ENCODE measurements at regions not wholly inside any gene's neighbourhood (a gene's known extent, or its start where the extent isn't known, plus 50 kb on each side); places are given as distances from the start of the nearest gene placed in this dataset.
"Not testable (repeated sequence)": the region's sequence is repeated elsewhere in the genome, so short reads cannot be mapped to it uniquely, and the experiment has no call there.

GRCh38 chr4:137393044-137393443 is 139.2 kb downstream of the PCDH18 start:
- DNase-seq = no peak

DNA sequence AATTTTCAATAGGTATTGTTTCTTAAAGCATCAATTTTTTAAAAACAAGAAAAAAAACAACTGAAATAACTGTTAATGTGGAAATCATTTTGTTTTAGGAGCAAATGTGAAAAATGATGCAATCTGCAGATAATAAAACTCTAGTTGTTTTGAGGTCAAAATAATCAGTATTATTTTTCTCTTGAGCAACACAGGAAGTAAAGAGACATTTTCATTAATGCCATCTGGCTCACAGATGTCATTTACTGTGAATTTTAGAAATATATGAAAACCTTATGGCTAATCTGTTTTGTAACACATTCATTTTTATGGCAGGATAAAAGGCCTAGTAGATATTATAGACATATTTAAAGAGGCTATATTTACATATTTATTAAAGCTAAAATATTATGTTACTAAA is 141.6 kb downstream of the PCDH18 start:
- no peak for DNase-seq

DNA sequence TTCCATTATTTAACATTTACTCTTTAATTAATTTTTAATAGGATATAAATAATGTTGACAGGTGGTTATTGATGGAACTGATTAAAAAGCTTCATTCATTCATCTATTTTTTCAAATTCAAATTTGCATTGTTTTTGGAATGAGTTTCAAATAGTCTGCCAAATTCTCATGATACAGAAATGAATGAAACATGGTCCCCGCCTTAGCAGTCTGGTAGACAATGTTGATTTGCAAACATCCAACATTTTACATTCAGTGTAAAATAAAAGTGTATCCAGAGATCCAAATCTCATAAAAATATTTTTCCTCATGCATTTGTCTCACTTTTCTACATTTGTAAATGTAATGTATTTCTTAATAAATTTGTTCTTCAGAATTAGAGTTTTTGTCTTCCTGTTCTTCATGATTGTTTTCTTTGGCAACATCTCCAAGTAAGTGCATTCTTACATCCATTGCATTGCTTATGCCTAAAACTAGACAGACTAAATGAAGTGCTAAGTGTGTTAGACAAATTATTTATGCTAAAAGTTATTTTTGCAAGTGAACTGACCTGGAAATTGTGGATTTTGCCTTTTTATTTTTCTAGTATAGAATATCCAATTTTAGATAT is 142.3 kb downstream of the PCDH18 start:
- DNase-seq = no peak

DNA sequence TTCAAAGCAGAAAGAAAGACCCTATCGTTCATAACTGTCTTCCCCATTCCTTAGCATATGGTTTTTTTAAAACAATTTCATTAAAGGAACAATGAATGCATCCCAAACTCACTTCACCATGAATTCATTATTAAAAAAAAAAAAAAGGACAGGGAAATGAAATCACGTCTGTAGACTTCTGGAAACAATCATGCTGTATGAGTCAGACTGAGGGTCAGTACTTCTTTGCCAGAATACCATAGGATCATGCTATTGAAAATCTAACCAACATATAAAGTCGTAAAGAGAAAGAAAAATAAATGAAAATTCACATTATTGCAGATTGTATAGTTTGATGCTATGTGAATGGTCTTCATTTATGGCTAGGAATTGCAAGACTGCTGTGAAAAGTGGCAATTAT is 144.4 kb downstream of the PCDH18 start:
- no peak for DNase-seq

- no peak for DNase-seq
Measured at GRCh38 chr4:137384476-137384875, 147.8 kb downstream of the PCDH18 start.

DNA sequence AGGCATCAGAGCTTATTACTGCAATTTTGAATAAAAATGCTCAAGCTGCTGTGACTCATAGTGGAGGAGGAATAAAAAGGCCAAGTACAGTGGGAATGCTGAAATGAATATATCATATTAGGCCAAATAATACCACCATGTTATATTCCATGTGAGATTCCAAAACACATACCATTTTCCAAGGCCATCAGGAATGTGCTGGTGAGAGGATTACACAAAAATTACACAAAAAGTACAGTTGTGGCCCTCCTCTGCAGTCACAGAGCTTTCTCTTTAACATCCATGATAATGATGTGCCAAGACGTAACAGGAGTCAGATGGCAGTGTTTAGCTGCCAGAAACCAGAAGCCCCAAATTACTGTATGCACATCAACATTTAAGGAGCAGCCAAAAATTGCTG is 153.5 kb downstream of the PCDH18 start:
- no peak for DNase-seq

GRCh38 chr4:137378393-137378792 is 153.9 kb downstream of the PCDH18 start:
- no peak for DNase-seq

DNA sequence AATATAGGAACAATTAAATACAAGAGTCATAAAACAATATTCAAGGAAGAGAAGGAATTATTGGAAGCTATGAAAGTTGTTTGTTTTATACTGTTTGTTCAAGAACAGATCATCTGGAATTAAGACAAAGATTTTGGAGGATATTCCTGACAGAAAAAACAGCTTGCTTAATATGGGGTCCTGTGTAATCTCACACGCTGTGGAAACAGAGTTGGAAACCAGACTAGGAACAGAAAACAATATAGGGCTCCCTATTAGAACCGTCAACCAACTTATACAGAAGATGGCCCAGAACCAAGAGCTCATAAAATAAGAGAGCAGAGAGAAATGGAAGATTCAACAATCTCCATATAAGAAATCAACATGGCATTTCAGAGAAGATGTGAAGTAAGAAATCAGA is 156.0 kb downstream of the PCDH18 start:
- DNase-seq = no peak

- no peak for DNase-seq
Measured at GRCh38 chr4:137375111-137375850, 157.0 kb downstream of the PCDH18 start.

DNA sequence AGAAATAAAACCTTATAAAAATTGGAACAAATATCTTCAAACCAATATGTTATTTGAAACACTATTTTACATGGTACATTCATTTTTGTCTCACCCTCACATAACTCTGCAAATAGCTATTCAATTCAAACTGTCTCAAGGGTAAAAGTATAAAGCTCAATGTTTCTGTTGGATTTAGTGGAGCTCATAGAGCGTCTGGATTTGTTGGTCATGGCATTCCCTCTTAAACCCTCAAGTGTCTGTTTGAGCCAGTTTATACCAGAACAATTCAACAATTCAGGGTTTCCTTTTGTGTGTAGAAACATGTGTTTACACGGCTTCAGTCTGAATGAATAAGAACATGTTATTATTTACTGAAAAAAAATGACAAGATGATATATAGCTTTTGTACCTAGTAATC is 161.6 kb downstream of the PCDH18 start:
- no peak for DNase-seq

- no peak for DNase-seq
Measured at GRCh38 chr4:137370206-137370633, 162.1 kb downstream of the PCDH18 start.

DNA sequence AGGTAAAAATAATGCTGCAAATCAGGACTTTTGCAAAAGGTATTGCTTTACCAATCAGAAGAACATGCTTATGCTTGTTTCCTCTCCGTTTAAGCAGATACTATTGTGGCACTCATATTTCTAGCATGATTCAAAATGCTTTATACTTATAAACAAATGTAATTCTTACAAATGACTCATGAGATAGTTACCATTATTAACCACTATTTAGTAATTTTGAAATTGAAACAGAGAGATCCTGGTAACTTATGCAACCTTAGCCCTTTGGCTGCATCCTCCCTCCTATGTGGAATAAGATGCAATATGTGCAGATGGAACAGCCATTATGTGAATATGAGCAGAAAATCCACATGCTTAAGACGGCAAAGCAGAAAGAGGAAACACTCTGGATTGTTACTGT is 164.7 kb downstream of the PCDH18 start:
- no peak for DNase-seq

- DNase-seq = no peak
Measured at GRCh38 chr4:137363496-137363895, 168.8 kb downstream of the PCDH18 start.

DNA sequence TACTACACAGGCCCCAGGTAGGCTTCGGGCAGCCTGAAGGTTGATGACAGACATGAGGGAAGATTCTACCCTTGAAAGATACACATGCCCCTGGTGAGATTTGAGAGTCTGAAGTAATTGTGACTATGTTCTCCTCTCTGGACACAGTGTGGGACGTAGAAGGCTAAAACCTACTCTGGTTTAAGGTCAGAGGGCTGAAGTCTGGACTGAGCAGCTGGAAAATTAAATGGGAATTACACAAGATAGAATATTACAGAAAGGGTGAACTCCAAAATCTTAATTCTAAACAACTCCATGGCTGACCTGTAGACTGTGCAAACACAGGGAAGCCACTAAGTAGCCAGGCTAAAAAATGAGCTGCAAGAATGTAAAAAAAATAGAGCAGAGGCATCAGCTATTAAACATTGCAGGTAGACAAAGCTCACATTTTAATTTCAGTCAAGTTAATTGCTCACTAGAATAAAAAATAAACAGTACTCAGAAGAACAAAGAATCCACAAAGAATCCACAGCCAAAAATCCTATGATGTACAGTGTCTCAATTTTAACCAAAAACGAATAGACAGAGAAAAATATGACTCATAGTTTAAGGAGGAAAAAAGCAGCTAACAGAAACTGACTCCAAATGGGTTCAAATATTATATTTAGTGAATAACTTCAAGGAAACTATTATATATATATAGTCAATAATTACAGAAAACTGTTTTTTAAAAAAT is 170.4 kb downstream of the PCDH18 start:
- DNase-seq = no peak

GRCh38 chr4:137360761-137361160 is 171.5 kb downstream of the PCDH18 start:
- DNase-seq = no peak

- no peak for DNase-seq
Measured at GRCh38 chr4:137359691-137360315, 172.5 kb downstream of the PCDH18 start.

GRCh38 chr4:137354562-137354961 is 177.7 kb downstream of the PCDH18 start:
- not testable (repeated sequence) for DNase-seq

GRCh38 chr4:137347371-137347770 is 184.9 kb downstream of the PCDH18 start:
- no peak for DNase-seq

GRCh38 chr4:137345597-137345996 is 186.7 kb downstream of the PCDH18 start:
- no peak for DNase-seq

DNA sequence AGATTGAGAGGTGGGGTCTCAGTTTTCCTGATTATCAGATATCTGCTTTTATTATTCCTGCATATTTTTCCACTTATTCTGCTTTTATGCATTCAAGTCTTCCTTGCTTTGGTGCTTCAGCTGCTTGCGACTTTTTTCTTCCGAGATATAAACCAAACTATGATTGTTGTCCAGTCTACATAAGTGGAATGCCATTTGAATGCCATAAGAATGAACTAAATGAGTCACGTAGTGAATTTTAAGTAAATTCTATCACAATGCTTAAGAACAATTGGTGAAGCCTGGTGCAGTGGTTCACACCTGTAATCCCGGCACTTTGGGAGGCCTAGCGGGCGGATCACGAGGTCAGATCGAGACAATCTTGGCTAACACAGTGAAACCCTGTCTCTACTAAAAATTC is 189.1 kb downstream of the PCDH18 start:
- no peak for DNase-seq

GRCh38 chr4:137333031-137333430 is 199.3 kb downstream of the PCDH18 start:
- DNase-seq = no peak

GRCh38 chr4:137312257-137312656 is 220.0 kb downstream of the PCDH18 start:
- no peak for DNase-seq

GRCh38 chr4:137310593-137311490 is 221.5 kb downstream of the PCDH18 start:
- no peak for DNase-seq
